RWPE1 (cell line): ENCODE measurements at regions not wholly inside any gene's neighbourhood (a gene's known extent, or its start where the extent isn't known, plus 50 kb on each side); places are given as distances from the start of the nearest gene placed in this dataset.
"Not testable (repeated sequence)": the region's sequence is repeated elsewhere in the genome, so short reads cannot be mapped to it uniquely, and the experiment has no call there.

ENCODE experiments used
- CTCF ChIA-PET: fragments of 350-600 bp; sonication (Branson Sonifier 250); formaldehyde crosslinking; extraction: SDS; loops from one replicate; lab custom pipeline; 2021; lab: Yijun Ruan, JAX
- POLR2A ChIA-PET: fragments of 400-600 bp; formaldehyde crosslinking; extraction: SDS; loops from one replicate; lab custom pipeline; 2020; ENCODE audit warnings: antibody characterized with exemption; ENCODE audit not compliant: low non-redundant PET; lab: Yijun Ruan, JAX
- DNase-seq: peaks from one replicate; pipeline ENCODE4 v3.0.0; 2012; ENCODE audit warnings: low spot score
- H3K27ac ChIP-seq: fragments of 450-650 bp; 2 replicates; pipeline ENCODE4 v1.5.1; 2017
- TF ChIP-seq, protein P1 (sequence below): fragments of 450-650 bp; conservative IDR thresholded peaks from 2 replicates; pipeline ENCODE4 v1.5.1; 2017; ENCODE audit warnings: low read depth, mild to moderate bottlenecking

DNA sequence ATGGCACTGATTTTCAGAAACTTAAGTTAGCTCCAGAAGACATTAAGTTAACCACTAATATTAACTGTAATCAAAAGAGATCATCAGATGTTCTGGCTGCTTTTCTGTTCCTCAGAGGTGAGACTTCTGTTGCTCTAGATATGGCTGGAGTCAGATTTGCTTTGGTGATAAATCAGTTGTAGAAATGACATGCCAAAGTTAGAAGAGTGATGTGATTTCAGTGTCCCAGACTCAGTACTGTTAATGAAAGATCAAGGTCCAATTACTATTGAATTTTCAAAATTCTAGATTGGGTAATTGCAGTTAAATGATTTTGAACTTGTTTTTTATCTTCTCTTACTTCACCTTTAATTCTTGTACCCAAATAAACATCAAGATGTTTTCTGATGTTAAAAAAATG lies 402.4 kb upstream of the SYNCRIP start:
- ChIA-PET POLR2A (no interaction called here), CTCF (no interaction called here)
- H3K27ac ChIP-seq, result no peak overlapping the region
- DNase-seq, result no peak
- TF ChIP-seq, protein P1, sequence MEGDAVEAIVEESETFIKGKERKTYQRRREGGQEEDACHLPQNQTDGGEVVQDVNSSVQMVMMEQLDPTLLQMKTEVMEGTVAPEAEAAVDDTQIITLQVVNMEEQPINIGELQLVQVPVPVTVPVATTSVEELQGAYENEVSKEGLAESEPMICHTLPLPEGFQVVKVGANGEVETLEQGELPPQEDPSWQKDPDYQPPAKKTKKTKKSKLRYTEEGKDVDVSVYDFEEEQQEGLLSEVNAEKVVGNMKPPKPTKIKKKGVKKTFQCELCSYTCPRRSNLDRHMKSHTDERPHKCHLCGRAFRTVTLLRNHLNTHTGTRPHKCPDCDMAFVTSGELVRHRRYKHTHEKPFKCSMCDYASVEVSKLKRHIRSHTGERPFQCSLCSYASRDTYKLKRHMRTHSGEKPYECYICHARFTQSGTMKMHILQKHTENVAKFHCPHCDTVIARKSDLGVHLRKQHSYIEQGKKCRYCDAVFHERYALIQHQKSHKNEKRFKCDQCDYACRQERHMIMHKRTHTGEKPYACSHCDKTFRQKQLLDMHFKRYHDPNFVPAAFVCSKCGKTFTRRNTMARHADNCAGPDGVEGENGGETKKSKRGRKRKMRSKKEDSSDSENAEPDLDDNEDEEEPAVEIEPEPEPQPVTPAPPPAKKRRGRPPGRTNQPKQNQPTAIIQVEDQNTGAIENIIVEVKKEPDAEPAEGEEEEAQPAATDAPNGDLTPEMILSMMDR, result no peak

DNA sequence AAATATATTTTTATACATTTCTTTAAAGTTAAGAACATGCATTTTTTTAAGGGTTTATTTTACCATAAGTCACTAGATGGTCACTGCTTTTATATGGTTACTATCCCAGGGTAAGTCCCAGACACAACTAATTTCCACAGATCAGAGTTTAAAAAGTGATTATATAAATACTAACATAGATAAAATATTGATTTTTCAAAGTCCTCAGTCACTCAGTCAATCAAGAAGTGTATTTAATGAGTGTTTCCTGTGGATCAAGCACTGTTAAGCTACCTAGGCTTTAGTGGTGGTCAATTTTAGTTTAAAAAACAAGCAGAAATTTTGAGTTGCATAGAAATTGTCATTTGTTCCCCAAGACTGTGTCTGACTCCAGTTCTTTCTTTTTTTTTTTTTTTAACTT lies 399.5 kb upstream of the SYNCRIP start:
- no peak for DNase-seq

DNA sequence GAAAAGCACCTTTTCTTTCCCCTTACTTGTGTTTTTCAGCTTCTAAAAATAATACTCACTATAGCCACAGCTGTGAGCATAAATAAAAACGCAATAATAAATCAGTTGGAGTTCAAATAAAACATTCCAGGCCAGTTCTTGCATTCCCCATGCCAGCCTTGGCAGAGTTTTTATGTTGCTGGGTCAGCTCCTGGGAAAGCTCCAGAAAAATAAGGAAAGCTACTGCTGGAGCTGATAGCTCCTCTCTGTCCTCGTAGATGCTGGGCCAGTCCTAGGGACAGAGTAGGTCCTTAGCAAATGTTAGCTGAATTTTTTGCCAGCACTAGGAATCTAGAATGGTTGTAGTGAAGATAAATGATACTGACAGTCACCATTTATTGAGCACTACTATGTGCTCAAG lies 389.0 kb upstream of the SYNCRIP start:
- ChIA-PET POLR2A (no interaction called here), CTCF (interaction anchor here (0.6 kb wide), 2 partner anchors 470 to 1441 kb away, joined by 3 to 4 read pairs; partner anchors contain the start of gene SLC35A1)
- H3K27ac ChIP-seq, result no peak overlapping the region
- TF ChIP-seq, protein P1, result no peak
- no peak for DNase-seq

More for the DNA sequence above, 399.5 kb upstream of the SYNCRIP start:
- ChIA-PET CTCF (no interaction called here), POLR2A (no interaction called here)
- no peak overlapping the region for H3K27ac ChIP-seq
- TF ChIP-seq, protein P1, result no peak

DNA sequence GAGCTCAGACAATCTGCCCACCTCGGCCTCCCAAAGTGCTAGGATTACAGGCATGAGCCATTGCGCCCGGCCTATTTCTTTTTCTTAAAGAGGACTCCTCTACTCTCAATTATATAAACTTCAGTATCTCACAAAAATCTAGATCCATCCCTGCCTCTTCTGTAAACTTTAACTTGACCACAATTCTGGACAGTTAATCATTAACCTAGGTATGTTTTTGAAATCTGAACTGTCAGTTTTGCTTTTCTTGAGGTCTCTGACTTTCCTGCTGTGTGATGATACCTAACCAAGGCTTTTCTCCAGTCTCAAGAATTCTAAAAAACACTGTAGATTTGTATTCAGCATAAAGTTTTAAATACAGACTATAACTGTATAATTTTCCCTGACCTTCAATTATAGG lies 388.2 kb upstream of the SYNCRIP start:
- ChIA-PET POLR2A (no interaction called here), CTCF (no interaction called here)
- H3K27ac ChIP-seq, result no peak overlapping the region
- TF ChIP-seq, protein P1, result no peak
- DNase-seq, result no peak

DNA sequence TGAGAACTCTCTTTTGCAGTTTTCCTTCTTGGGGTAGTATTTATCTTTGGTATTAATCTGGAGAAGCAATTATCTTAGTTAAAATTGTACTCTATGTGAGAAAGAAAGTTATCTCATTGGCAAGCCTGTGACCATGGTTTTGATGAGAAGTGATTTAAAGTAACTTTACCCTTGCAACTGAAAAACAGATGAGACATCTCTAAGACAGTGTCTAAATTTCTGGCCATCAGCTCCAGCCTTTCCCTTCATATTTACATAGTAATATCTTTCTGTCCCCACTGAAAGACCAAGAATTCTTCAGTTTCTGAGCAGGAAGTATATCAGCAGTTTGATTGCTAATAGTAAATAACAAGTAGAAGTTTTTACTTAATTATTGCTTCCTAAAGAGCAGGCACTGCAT lies 386.1 kb upstream of the SYNCRIP start:
- no peak overlapping the region for H3K27ac ChIP-seq
- ChIA-PET CTCF (no interaction called here), POLR2A (no interaction called here)
- no peak for DNase-seq
- TF ChIP-seq, protein P1, result no peak

DNA sequence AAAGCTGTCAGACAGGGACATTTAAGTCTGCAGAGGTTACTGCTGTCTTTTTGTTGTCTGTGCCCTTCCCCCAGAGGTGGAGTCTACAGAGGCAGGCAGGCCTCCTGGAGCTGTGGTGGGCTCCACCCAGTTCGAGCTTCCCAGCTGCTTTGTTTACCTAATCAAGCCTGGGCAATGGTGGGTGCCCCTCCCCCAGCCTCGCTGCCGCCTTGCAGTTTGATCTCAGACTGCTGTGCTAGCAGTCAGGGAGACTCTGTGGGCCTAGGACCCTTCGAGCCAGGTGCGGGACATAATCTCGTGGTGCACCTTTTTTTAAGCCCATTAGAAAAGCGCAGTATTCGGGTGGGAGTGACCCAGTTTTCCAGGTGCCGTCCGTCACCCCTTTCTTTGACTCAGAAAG lies 384.2 kb upstream of the SYNCRIP start:
- CTCF ChIA-PET, DNase-seq, POLR2A ChIA-PET, H3K27ac ChIP-seq: not testable (repeated sequence)

DNA sequence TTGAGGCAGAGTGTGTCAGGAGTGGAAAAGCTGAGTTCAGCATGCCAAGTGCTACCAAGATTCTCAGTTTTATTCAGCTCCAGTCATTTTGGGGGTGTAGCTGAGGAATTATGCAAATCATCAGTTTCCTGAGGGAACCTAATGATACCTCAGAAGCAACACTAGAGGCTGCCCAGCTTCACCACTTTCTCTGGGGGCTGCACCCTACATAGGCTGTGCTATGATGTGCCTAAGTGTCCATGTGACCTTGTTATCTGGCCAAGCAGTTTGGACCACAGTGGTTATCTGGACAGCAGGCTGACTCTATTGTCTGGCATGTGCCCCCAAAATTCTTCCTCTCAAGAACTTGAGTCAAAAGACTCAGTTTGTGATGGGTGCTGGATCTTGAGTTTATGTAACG lies 374.6 kb upstream of the SYNCRIP start:
- no peak overlapping the region for H3K27ac ChIP-seq
- TF ChIP-seq, protein P1, result no peak
- POLR2A ChIA-PET, result no interaction called here
- CTCF ChIA-PET, result no interaction called here
- DNase-seq, result no peak
